AG04450 (cell line): ENCODE measurements at regions not wholly inside any gene's neighbourhood (a gene's known extent, or its start where the extent isn't known, plus 50 kb on each side); places are given as distances from the start of the nearest gene placed in this dataset.

Source experiments
- CTCF ChIA-PET: fragments of 300-600, 350-600 bp; formaldehyde crosslinking; extraction: SDS; loops from one replicate; lab custom pipeline; 2022; ENCODE audit warnings: antibody characterized with exemption, inconsistent platforms; lab: Charles Lee
- POLR2A ChIA-PET: fragments of 350-600 bp; formaldehyde crosslinking; extraction: SDS; loops from one replicate; lab custom pipeline; 2021; ENCODE audit warnings: antibody characterized with exemption, inconsistent platforms; lab: Yijun Ruan, JAX
- DNase-seq: peaks from one replicate; pipeline ENCODE4 v3.0.0-alpha.2; 2011; ENCODE audit warnings: low read depth, low spot score
- H3K27ac ChIP-seq: one replicate; pipeline ENCODE4 v1.5.1; 2012; ENCODE audit warnings: low read depth, low read length, control low read depth
- H3K27me3 ChIP-seq: one replicate; pipeline ENCODE4 v1.6.0; 2012; ENCODE audit warnings: low read length; ENCODE audit not compliant: control insufficient read depth, insufficient read depth
- H3K4me3 ChIP-seq: 2 replicates; pipeline ENCODE4 v1.5.1; 2011; ENCODE audit warnings: mild to moderate bottlenecking, low read depth, low read length, control low read depth
- H3K9me3 ChIP-seq: 2 replicates; pipeline ENCODE4 v1.5.1; 2012; ENCODE audit warnings: low read length; ENCODE audit not compliant: control insufficient read depth, insufficient read depth
- CTCF ChIP-seq: IDR thresholded peaks from 2 replicates; pipeline ENCODE4 v1.5.1; 2011; ENCODE audit warnings: low read depth, low read length, control low read depth, inconsistent platforms

- Histone ChIP-seq H3K9me3 (no peaks in the 10 kb centered on the region), H3K27ac (no peak overlapping the region), H3K4me3 (no peak overlapping the region), H3K27me3 (no peaks in the 10 kb centered on the region)
- no peak for TF ChIP-seq CTCF
- ChIA-PET POLR2A (no interaction called here), CTCF (no interaction called here)
- DNase-seq: no peak
Measured at GRCh38 chr6:104640150-104640700, 219.5 kb downstream of the HACE1 start.

- Histone ChIP-seq H3K9me3 (no peaks in the 10 kb centered on the region), H3K27ac (no peak overlapping the region), H3K4me3 (no peak overlapping the region), H3K27me3 (no peaks in the 10 kb centered on the region)
- DNase-seq: no peak
- ChIA-PET POLR2A (no interaction called here), CTCF (no interaction called here)
- TF ChIP-seq CTCF: no peak
Measured at GRCh38 chr6:104639668-104640067, 220.1 kb downstream of the HACE1 start.

GRCh38 chr6:104638841-104639290, 220.9 kb downstream of the HACE1 start:
- CTCF ChIA-PET: no interaction called here
- H3K27me3 ChIP-seq: no peaks in the 10 kb centered on the region
- no peak for TF ChIP-seq CTCF
- H3K4me3 ChIP-seq: no peak overlapping the region
- no peak for DNase-seq
- H3K9me3 ChIP-seq: no peaks in the 10 kb centered on the region
- POLR2A ChIA-PET: no interaction called here
- H3K27ac ChIP-seq: no peak overlapping the region

- Histone ChIP-seq H3K27me3 (no peaks in the 10 kb centered on the region), H3K27ac (no peak overlapping the region), H3K4me3 (no peak overlapping the region), H3K9me3 (no peaks in the 10 kb centered on the region)
- no peak for TF ChIP-seq CTCF
- POLR2A ChIA-PET: no interaction called here
- CTCF ChIA-PET: interaction anchor here (0.6 kb wide), 1 partner anchor 137 kb away, joined by 3 read pairs; no protein-coding TSS in a partner anchor
- DNase-seq: no peak
Measured at GRCh38 chr6:104633125-104633524, 226.6 kb downstream of the HACE1 start.

GRCh38 chr6:104632588-104632987, 227.1 kb downstream of the HACE1 start:
- Histone ChIP-seq H3K9me3 (no peaks in the 10 kb centered on the region), H3K4me3 (no peak overlapping the region), H3K27ac (no peak overlapping the region), H3K27me3 (no peaks in the 10 kb centered on the region)
- TF ChIP-seq CTCF: no peak
- POLR2A ChIA-PET: no interaction called here
- CTCF ChIA-PET: interaction anchor here (0.6 kb wide), 1 partner anchor 137 kb away, joined by 3 read pairs; no protein-coding TSS in a partner anchor
- no peak for DNase-seq
